ENCODE measurements at regions not wholly inside any gene's neighbourhood (a gene's known extent, or its start where the extent isn't known, plus 50 kb on each side); places are given as distances from the start of the nearest gene placed in this dataset.

- no peak for DNase-seq
Measured at GRCh38 chr12:90899456-90900182, 55.4 kb downstream of the CCER1 start.

GRCh38 chr12:90897986-90898385 lies 57.0 kb downstream of the CCER1 start:
- no peak for DNase-seq

GRCh38 chr12:90897316-90897715 lies 57.7 kb downstream of the CCER1 start:
- no peak for DNase-seq

DNA sequence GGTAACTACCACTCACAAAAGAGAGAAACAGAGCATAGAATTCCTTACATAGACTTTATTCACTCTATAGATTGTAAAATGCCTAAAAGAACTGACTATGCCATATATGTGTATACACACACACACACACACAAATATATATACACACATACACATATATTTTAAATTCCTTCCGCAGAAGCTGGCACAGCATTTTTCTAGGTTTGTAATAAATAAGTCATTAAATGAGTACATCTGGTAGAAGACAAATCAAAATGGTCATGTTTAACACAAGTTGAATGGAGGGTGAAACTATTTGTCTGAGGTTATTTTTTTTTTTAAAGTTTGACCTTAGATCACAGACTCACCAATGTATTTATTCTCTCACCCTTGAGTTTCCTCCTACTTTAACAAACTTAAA lies 58.2 kb downstream of the CCER1 start:
- DNase-seq = no peak

GRCh38 chr12:90896164-90896563 lies 58.8 kb downstream of the CCER1 start:
- DNase-seq = no peak

DNA sequence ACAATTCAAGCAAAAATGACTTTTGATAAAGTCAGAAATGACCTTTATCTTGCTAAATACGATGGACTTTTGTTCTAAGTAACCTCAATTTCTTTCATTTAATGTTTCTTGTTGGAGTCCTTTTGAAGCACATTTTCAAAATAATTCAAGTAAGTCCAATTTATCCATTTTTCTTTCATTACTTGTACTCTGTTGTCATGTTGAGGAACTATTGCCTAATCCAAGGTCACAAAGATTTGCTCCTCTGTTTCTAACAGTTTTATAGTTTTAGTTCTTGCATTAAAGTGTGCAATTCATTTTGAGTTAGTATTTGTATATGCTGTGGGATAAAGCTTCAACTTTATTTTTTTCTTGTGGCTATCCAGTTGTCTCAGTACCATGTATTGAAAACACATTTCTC lies 66.7 kb downstream of the CCER1 start:
- no peak for DNase-seq

GRCh38 chr12:90883456-90883855 lies 71.5 kb downstream of the CCER1 start:
- DNase-seq = no peak

DNA sequence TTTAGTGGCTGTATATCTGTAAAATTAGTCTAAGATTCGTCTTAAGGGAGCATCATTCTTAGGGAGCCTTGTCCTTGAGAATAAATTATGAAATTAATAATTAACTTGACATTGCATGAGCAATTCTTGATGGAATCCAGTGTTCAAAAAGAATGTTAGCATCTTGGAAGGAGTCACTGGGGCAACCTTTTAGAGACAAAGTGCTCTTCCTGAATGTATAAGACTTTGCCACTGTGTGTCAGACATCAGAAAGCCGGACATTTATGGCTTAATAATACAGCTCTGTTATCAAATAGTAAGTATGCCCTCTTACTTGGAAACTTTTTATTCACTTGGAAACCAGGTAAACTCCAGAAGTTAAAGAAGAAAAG lies 83.3 kb downstream of the CCER1 start:
- no peak for DNase-seq

GRCh38 chr12:90870971-90871725 lies 83.8 kb downstream of the CCER1 start:
- no peak for DNase-seq

GRCh38 chr12:90868626-90869025 lies 86.3 kb downstream of the CCER1 start:
- no peak for DNase-seq

DNA sequence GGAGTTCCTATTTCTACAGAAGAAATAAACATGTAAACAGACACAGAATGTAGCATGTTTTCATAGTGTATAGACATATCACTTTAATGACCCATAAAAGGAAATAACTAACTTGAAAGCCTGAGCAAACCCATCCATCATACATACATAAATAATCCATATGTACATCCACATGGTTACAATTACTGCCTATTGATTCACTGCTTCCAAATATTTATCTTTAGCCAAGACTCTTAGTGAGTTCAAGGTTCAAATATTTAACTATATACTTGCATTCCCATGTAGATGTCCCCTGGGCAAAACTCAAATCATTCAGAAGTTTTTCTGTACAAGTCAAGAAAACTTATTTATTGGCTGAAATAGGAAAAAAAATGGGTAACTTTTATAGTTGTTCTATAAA lies 95.4 kb downstream of the CCER1 start:
- no peak for DNase-seq

DNA sequence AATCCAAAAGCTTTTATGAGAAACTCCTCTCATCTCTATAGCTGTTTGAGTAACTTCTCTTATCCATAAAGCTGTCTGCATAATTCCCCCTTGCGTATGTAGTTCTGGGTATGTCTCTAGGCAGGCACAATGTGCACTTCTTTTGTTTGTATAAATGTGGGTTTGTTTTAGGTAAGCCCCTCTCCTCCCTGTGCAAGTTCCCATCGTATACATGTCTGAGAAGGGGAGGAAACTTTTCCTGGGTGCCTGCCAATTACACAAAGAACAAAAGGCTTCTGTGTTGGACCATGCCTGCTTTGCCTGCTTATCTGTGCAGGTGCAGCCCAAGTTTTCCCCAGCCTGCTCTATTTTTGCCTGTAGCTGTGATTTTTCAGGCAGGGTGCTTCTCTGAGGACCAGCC lies 96.7 kb downstream of the CCER1 start:
- DNase-seq = no peak

- no peak for DNase-seq
Measured at GRCh38 chr12:90855534-90855933, 99.4 kb downstream of the CCER1 start.

- DNase-seq = peak; percentile 37
Measured at GRCh38 chr12:90854136-90854689, 100.8 kb downstream of the CCER1 start.

DNA sequence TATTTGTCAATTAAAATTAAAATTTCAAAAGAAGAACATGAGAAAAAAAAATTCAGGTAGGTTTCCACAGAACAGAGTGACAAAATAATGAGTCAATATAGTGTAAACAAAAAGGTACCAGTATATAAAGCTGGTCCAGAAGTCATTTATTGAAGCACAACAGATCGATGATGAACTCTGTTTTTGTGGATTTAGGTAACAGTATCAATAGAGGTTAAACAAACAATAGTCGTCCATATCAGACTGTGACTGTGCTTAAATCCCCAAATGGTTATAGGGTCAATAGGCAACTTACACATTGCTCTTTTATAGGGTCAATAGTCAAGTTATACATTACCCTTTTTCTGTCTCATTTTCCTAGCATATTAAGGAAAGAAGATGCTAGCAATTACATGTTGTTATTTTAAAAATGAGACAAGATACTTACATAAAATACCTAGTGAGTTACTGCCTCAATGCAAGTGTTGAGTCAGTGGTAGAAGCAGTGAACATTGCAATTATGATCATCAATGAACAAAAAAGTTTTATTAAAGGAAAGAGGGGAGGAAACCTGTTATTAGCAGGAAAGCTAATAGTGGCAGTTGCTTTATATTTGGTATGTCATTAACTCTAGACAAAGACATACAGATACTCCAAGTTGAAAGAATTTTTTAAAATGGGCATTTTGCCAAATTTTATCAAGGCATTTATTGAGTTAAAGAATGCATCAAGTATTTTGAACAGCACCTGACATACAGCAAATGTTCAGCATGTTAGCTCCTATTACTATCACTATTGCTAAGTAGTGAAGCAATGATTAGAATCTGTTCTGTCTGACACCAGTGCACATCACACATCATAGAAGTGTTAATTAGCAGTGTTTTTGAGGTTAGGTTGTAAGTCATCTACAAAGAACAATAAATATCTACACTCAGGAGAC lies 102.9 kb downstream of the CCER1 start:
- no peak for DNase-seq

DNA sequence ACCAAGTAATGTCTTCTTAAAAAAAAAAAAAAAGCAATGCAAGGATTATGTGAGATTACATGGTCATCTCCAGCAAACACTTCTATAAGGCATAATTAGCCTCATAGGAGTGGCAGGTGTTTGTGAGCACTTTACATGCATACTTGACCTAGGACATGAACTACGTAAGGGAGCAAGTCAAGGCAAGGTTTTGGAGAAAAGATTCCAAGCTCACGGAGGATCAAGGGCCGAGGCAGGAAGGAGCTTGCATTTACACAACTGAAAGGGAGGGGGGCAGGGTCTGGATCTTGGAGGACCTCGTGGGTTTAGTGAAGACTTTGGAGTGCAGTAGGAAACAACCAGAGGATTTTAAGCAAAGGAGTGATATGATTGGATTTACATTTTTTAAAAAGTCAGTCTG lies 112.5 kb downstream of the CCER1 start:
- no peak for DNase-seq

DNA sequence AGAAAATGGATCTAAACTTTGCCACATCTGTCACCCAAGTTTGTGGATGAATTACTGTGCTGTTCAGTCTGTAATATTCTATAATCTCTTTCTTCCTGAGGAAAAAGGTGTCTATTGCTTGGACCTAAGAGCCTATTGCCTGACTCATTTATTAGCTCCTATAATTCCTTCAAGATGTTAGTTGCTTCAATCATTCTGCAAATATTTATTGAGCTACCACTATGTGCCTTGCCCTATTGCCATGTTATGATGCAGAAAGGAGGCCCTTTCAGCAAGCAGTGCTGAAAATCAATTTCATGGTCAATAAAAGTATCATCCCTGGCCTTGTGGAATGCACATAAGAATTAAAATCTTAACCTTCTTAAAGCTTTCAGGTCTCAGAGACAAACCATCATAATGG lies 113.6 kb downstream of the CCER1 start:
- no peak for DNase-seq

DNA sequence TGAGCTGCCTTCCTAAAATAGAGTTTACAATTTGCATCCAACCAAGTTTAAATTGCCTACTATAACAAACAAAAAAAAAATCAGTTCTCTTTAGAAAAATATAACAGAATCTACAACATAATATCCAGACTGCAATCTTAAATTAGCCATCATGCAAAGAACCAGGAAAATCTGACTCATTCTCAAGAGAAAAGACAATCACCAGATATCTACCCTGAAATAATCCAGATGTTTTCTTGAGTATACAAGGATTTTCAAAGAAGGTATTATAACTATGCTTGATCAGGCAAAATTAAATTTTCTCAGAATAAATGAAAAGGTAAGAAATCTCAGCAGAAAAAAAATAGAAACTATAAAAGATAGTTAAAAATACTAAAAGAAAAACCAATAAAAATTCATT lies 115.6 kb downstream of the CCER1 start:
- DNase-seq = no peak

GRCh38 chr12:90836689-90837088 lies 118.3 kb downstream of the CCER1 start:
- DNase-seq = no peak

GRCh38 chr12:90833228-90833627 lies 121.7 kb downstream of the CCER1 start:
- DNase-seq = no peak

GRCh38 chr12:90832427-90832826 lies 122.5 kb downstream of the CCER1 start:
- DNase-seq = no peak

GRCh38 chr12:90831712-90832111 lies 123.3 kb downstream of the CCER1 start:
- no peak for DNase-seq

DNA sequence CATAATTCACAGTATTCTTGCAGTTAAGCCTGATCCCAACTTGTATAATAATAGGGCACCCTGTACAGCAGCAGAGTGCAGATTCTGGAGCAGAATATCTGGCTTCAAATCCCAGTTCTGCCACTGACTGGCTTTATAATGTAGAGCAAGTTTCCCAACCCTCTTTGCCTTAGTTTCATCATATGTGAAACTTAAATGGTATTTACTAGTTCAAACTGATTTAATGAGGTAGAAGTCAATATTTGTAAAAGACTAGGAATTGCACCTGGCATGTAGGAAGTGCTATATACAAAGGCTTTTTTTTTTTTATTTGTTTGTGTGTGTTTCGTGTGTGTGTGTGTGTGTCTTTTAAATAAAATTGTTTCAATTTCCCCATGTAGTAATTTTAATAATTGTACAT lies 125.9 kb downstream of the CCER1 start:
- no peak for DNase-seq
